HFFc6 (cell line): ENCODE measurements at regions not wholly inside any gene's neighbourhood (a gene's known extent, or its start where the extent isn't known, plus 50 kb on each side); places are given as distances from the start of the nearest gene placed in this dataset.
"Not testable (repeated sequence)": the region's sequence is repeated elsewhere in the genome, so short reads cannot be mapped to it uniquely, and the experiment has no call there.

ENCODE experiments used
- DNase-seq: peaks from one replicate; pipeline ENCODE4 v3.0.0-alpha.2; 2018
- H3K27ac Mint-ChIP-seq: 2 replicates; pipeline ENCODE4 v1.8.0; 2020; ENCODE audit warnings: mild to moderate bottlenecking, mixed read lengths
- H3K27me3 Mint-ChIP-seq: 2 replicates; pipeline ENCODE4 v1.8.0; 2021; ENCODE audit warnings: mild to moderate bottlenecking, moderate library complexity, mixed read lengths; ENCODE audit not compliant: insufficient read depth
- H3K36me3 Mint-ChIP-seq: 2 replicates; pipeline ENCODE4 v1.8.0; 2021; ENCODE audit warnings: low read depth, mixed read lengths
- H3K4me1 Mint-ChIP-seq: 2 replicates; pipeline ENCODE4 v1.8.0; 2020; ENCODE audit warnings: low read depth, mixed read lengths
- H3K4me3 Mint-ChIP-seq: 2 replicates; pipeline ENCODE4 v1.8.0; 2020; ENCODE audit warnings: mild to moderate bottlenecking, moderate library complexity, mixed read lengths
- H3K9me3 Mint-ChIP-seq: 2 replicates; pipeline ENCODE4 v1.8.0; 2020; ENCODE audit warnings: mild to moderate bottlenecking, mixed read lengths
- TF ChIP-seq, protein P1 (sequence below): fragments of 200-600 bp; sonication (generic); IDR thresholded peaks from 2 replicates; pipeline ENCODE4 v1.5.0; 2021; ENCODE audit warnings: antibody characterized with exemption, mild to moderate bottlenecking

DNA sequence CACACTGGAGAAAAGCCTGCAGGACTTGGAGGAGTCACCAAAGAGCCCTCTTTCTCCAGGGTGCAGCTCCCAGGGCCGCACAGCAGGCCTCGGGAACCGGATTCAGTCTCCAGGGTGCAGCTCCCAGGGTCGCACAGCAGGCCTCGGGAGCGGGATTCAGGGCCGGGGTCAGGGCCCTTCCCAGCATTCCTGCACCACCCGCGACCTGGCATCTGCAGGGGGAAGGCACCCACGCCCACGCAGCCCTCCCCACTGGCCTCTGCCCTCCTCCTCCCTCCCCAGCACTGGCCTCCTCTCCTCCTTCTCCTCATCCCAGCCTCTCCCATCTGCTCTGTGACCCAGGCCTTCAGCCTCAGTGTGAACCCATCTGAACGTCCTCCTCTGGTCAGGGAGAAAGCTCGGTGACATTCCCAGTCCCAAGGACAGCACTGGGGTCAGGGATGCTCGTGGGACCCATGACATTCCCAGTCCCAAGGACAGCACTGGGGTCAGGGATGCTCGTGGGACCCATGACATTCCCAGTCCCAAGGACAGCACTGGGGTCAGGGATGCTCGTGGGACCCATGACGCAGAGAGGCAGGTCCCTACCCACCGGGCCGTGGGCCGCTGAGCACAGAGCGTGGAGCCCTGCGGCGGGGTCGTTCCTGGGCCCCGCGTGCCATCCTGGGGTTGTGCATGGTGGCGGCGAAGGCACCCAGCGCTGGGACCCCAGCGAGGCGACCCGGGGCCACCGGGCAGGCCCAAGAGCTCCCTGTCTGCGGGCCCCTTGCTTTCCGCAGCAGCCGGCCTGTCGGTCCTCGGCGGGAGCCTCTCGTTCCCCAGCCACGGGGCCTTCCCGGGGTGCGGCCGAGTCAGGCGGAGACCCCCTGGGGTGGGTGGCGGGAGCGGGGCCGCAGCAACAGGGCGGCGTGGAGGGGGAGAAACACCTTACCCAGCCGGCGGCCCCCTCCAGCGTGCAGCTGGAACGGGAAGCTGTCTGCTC lies 550.2 kb upstream of the SALL3 start:
- no peak overlapping the region for H3K27ac Mint-ChIP-seq
- peaks cover 47% of the 10 kb centered on the region for H3K9me3 Mint-ChIP-seq
- H3K4me3 Mint-ChIP-seq: no peak overlapping the region
- H3K36me3 Mint-ChIP-seq: peaks cover 4% of the 10 kb centered on the region; the same call in 1 of the 2 replicates
- DNase-seq: no peak
- no peaks in the 10 kb centered on the region for H3K27me3 Mint-ChIP-seq
- H3K4me1 Mint-ChIP-seq: no peaks in the 10 kb centered on the region
- TF ChIP-seq, protein P1, sequence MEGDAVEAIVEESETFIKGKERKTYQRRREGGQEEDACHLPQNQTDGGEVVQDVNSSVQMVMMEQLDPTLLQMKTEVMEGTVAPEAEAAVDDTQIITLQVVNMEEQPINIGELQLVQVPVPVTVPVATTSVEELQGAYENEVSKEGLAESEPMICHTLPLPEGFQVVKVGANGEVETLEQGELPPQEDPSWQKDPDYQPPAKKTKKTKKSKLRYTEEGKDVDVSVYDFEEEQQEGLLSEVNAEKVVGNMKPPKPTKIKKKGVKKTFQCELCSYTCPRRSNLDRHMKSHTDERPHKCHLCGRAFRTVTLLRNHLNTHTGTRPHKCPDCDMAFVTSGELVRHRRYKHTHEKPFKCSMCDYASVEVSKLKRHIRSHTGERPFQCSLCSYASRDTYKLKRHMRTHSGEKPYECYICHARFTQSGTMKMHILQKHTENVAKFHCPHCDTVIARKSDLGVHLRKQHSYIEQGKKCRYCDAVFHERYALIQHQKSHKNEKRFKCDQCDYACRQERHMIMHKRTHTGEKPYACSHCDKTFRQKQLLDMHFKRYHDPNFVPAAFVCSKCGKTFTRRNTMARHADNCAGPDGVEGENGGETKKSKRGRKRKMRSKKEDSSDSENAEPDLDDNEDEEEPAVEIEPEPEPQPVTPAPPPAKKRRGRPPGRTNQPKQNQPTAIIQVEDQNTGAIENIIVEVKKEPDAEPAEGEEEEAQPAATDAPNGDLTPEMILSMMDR: no peak

DNA sequence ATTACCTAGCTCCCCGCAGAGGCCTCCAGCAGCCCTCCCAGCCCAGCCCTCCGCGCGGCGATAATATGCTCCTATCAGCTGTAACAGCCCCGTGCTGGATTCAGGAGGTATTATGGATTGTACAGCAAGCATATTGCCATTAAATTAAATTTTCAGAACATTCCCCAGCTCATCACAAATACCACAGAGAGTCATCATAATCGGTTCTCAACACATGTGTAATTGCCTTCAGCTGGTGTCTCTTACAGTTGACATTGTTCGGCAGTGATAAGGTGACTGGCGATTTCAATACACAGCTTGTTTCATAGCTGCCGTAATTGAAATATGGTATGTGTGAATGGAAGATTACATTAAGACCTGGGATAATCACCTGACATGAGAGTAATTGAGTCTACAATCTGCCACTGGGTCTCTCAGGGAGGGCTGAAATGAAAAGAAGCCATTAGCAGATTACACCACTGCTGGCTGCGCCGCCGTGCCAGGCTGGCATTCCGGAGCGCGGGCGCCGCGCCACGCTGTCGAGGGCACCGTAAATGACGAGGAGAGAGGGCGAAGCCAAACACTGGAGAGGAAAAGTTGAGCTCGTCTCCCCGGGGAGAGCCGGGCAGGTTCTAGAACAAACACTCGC lies 549.4 kb upstream of the SALL3 start:
- peaks cover 4% of the 10 kb centered on the region; the same call in 1 of the 2 replicates for H3K36me3 Mint-ChIP-seq
- DNase-seq: no peak
- H3K9me3 Mint-ChIP-seq: peaks cover 43% of the 10 kb centered on the region
- H3K27me3 Mint-ChIP-seq: no peaks in the 10 kb centered on the region
- TF ChIP-seq, protein P1: no peak
- no peaks in the 10 kb centered on the region for H3K4me1 Mint-ChIP-seq
- H3K4me3 Mint-ChIP-seq: no peak overlapping the region
- no peak overlapping the region for H3K27ac Mint-ChIP-seq

DNA sequence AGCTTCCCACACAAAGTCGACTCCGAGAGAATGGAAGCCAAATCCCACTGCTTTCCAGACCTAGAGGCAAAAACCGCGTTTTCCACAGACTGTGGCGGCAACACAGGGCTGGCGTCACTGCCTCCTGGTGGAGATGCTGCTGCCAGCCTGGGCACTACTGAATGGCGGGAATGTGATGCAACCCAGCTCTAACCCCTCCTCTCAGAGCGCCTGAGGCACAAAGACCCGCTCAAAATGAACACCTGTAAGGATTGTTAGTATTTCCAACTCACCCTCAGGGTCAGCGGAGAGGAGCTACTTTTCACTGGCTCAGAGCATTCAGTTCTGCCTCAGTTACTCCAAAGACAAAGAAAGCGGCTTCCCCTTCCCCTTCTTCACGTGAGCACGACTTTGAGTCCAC lies 548.0 kb upstream of the SALL3 start:
- Mint-ChIP-seq H3K9me3 (peaks cover 48% of the 10 kb centered on the region), H3K4me3 (no peak overlapping the region), H3K4me1 (no peaks in the 10 kb centered on the region), H3K27ac (no peak overlapping the region), H3K27me3 (no peaks in the 10 kb centered on the region), H3K36me3 (peaks cover 4% of the 10 kb centered on the region; the same call in 1 of the 2 replicates)
- DNase-seq: no peak
- TF ChIP-seq, protein P1: no peak

DNA sequence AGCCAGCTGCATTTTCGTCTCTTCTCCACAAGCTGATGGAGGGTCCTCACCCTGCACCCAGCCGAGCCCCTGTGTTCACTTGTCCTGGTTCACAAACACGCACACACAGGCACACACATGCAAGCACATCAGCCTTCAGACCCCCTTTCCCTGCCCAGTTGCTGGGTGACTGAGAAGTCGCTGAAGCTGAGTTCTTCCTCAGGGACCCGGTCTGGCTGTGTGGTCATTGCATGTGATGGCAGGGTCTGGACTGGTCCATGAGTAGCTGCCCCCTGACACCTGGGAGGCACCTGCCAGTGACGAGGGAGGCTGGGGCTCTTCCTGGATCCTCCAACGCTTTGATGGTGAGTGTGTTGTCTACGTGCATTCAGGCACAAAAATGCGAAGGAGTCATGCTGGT lies 546.1 kb upstream of the SALL3 start:
- Mint-ChIP-seq H3K27ac (no peak overlapping the region), H3K36me3 (peaks cover 4% of the 10 kb centered on the region), H3K27me3 (no peaks in the 10 kb centered on the region), H3K4me1 (no peaks in the 10 kb centered on the region), H3K9me3 (peaks cover 38% of the 10 kb centered on the region), H3K4me3 (no peak overlapping the region)
- DNase-seq: no peak
- TF ChIP-seq, protein P1: no peak

DNA sequence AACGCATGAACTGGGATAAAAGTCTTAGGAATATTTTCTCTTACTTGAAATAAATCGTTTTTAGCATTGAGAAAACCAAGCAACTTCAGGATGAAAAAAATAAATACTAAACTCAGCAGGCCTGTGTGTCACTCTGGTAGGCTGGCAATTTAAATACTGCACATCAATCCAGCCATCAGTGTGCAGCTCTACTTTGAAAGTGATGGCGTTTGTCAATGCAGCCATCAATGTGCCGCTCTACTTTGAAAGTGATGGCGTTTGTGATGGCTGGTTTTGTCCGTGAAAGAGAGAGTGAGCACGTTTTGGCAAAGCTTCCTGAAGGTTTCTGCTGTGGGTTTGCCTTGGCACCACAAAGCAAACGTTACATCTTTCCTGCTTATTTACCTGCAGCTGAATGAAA lies 543.5 kb upstream of the SALL3 start:
- Mint-ChIP-seq H3K4me3 (no peak overlapping the region), H3K36me3 (peaks cover 8% of the 10 kb centered on the region)

DNA sequence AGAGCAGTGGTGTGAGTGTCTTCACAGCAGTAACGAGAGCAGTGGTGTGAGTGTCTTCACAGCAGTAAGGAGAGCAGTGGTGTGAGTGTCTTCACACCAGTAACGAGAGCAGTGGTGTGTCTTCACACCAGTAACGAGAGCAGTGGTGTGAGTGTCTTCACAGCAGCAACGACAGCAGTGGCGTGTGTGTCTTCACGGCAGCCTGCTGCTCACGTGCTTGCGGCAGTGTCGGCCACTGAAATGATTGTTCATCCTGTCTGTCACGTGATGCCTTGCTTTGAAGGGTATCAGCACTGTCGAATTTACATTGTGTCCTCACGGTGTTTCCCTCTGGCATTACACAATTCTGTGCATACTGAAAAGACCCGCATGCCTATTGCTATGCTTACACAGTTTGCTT lies 541.4 kb upstream of the SALL3 start:
- H3K27me3 Mint-ChIP-seq, DNase-seq, H3K4me3 Mint-ChIP-seq, H3K4me1 Mint-ChIP-seq, H3K36me3 Mint-ChIP-seq, H3K27ac Mint-ChIP-seq: not testable (repeated sequence)
- H3K9me3 Mint-ChIP-seq: peaks cover 31% of the 10 kb centered on the region

More for the DNA sequence above, 543.5 kb upstream of the SALL3 start:
- TF ChIP-seq, protein P1: no peak
- Mint-ChIP-seq H3K27me3 (no peaks in the 10 kb centered on the region), H3K9me3 (peaks cover 42% of the 10 kb centered on the region), H3K27ac (no peak overlapping the region), H3K4me1 (no peaks in the 10 kb centered on the region)
- DNase-seq: no peak
